ENCODE measurements at regions not wholly inside any gene's neighbourhood (a gene's known extent, or its start where the extent isn't known, plus 50 kb on each side); places are given as distances from the start of the nearest gene placed in this dataset.

- intact Hi-C loops (cut with micrococcal nuclease) = no loop called here
- Histone ChIP-seq H3K4me1 (ENCODE audit: control insufficient read depth in 1 of 2, insufficient read depth in 2 of 2, low read length in 2 of 2) (no peaks in the 10 kb centered on the region), H3K9ac (ENCODE audit: insufficient read depth, low read length, poor library complexity, severe bottlenecking) (no peak overlapping the region), H3K27ac (ENCODE audit: low read depth in 1 of 2, low read length in 2 of 2) (no peak overlapping the region), H3K4me3 (replicated peaks in 1 of 3; ENCODE audit: low read depth in 2 of 3, low read length in 3 of 3) (no peak overlapping the region), H3K4me2 (replicated peaks; ENCODE audit: extremely low read depth, low read length, poor library complexity, severe bottlenecking) (no peak overlapping the region), H3K27me3 (ENCODE audit: control insufficient read depth in 2 of 2, insufficient read depth in 2 of 2, low read length in 2 of 2) (no peaks in the 10 kb centered on the region), H3K9me3 (replicated peaks in 1 of 2; ENCODE audit: control insufficient read depth in 1 of 2, insufficient read depth in 1 of 2, low read length in 2 of 2) (peaks cover 0 to 10% of the 10 kb centered on the region in 2 donors), H3K79me2 (ENCODE audit: insufficient read depth, low read length) (no peaks in the 10 kb centered on the region), H2AFZ (ENCODE audit: insufficient read depth, low read depth, low read length, poor library complexity, severe bottlenecking) (no peak overlapping the region), H3K36me3 (replicated peaks in 1 of 2; ENCODE audit: control insufficient read depth in 1 of 2, insufficient read depth in 2 of 2, low read length in 2 of 2) (no peaks in the 10 kb centered on the region), H4K20me1 (ENCODE audit: insufficient read depth, low read length) (no peaks in the 10 kb centered on the region)
- peaks cover 0 to 3% (median 1%) of the 10 kb centered on the region in 3 donors for H3K27me3 Mint-ChIP-seq (ENCODE audit: low read depth in 3 of 3)
- H3K36me3 Mint-ChIP-seq = no peaks in the 10 kb centered on the region
- H3K9me3 Mint-ChIP-seq = peaks cover 2 to 21% (median 9%) of the 10 kb centered on the region in 7 donors
- no peak for DNase-seq
- no peak overlapping the region for H3K4me3 Mint-ChIP-seq
- no peaks in the 10 kb centered on the region for H3K4me1 Mint-ChIP-seq
- H3K27ac Mint-ChIP-seq = no peak overlapping the region
- TF ChIP-seq CTCF (IDR thresholded peaks at IDR 0.05) = no peak
- WGBS (ENCODE audit: insufficient coverage) = 40% methylated on average over 1 of the region's 2 CpGs
Measured at GRCh38 chr9:1219284-1219683, 169.1 kb downstream of the DMRT2 start.

GRCh38 chr9:1221298-1221697 lies 171.1 kb downstream of the DMRT2 start:
- intact Hi-C loops (cut with micrococcal nuclease) = no loop called here
- no peak overlapping the region for H2AFZ ChIP-seq (ENCODE audit: insufficient read depth, low read depth, low read length, poor library complexity, severe bottlenecking)
- no CpG with 5 or more reads among the region's 7 CpGs for WGBS (ENCODE audit: insufficient coverage)
- H3K36me3 ChIP-seq (replicated peaks in 1 of 2; ENCODE audit: control insufficient read depth in 1 of 2, insufficient read depth in 2 of 2, low read length in 2 of 2) = no peaks in the 10 kb centered on the region
- Mint-ChIP-seq H3K4me1 (no peaks in the 10 kb centered on the region), H3K36me3 (no peaks in the 10 kb centered on the region), H3K27ac (no peak overlapping the region), H3K9me3 (peaks cover 2 to 21% (median 9%) of the 10 kb centered on the region in 7 donors), H3K27me3 (ENCODE audit: low read depth in 3 of 3) (peaks cover 0 to 1% (median 1%) of the 10 kb centered on the region in 3 donors), H3K4me3 (no peak overlapping the region)
- no peaks in the 10 kb centered on the region for H3K4me1 ChIP-seq (ENCODE audit: control insufficient read depth in 1 of 2, insufficient read depth in 2 of 2, low read length in 2 of 2)
- no peak overlapping the region for H3K27ac ChIP-seq (ENCODE audit: low read depth in 1 of 2, low read length in 2 of 2)
- H3K9ac ChIP-seq (ENCODE audit: insufficient read depth, low read length, poor library complexity, severe bottlenecking) = no peak overlapping the region
- H3K4me2 ChIP-seq (replicated peaks; ENCODE audit: extremely low read depth, low read length, poor library complexity, severe bottlenecking) = no peak overlapping the region
- no peaks in the 10 kb centered on the region for H4K20me1 ChIP-seq (ENCODE audit: insufficient read depth, low read length)
- H3K79me2 ChIP-seq (ENCODE audit: insufficient read depth, low read length) = no peaks in the 10 kb centered on the region
- TF ChIP-seq CTCF (IDR thresholded peaks at IDR 0.05) = no peak
- H3K27me3 ChIP-seq (ENCODE audit: control insufficient read depth in 2 of 2, insufficient read depth in 2 of 2, low read length in 2 of 2) = no peaks in the 10 kb centered on the region
- no peak for DNase-seq
- H3K4me3 ChIP-seq (replicated peaks in 1 of 3; ENCODE audit: low read depth in 2 of 3, low read length in 3 of 3) = no peak overlapping the region
- peaks cover 0 to 10% of the 10 kb centered on the region in 2 donors for H3K9me3 ChIP-seq (replicated peaks in 1 of 2; ENCODE audit: control insufficient read depth in 1 of 2, insufficient read depth in 1 of 2, low read length in 2 of 2)

Measured in CD14-positive monocyte (primary cell).